NCI-H2227 (cell line): ENCODE measurements at regions not wholly inside any gene's neighbourhood (a gene's known extent, or its start where the extent isn't known, plus 50 kb on each side); places are given as distances from the start of the nearest gene placed in this dataset.
A peak's percentile ranks its signal among the peaks of the same experiment; 100 is the strongest.
"Not testable (repeated sequence)": the region's sequence is repeated elsewhere in the genome, so short reads cannot be mapped to it uniquely, and the experiment has no call there.

Source experiments
- DNase-seq: peaks from one replicate; lab custom pipeline; 2025; ENCODE audit not compliant: unreplicated experiment; lab: John Stamatoyannopoulos, UW

DNA sequence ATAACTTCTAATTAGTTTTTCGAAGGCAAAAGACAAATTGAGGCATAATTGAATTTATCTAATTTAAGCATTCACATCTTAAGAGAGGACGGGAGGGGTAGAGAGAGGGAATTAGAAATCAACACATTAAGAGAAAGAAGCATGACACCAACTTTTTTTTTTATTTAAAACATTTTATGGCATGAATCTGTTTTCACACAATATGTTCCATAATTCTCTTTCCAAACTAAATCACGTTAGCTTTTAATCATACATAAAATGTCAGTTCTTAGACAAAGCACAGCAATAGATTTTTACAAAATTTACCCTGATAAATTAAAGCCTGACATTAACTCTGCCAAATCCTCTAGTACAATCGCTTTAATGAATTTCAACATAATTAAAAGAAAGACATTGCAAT lies 600.8 kb upstream of the ROBO1 start:
- no peak for DNase-seq

DNA sequence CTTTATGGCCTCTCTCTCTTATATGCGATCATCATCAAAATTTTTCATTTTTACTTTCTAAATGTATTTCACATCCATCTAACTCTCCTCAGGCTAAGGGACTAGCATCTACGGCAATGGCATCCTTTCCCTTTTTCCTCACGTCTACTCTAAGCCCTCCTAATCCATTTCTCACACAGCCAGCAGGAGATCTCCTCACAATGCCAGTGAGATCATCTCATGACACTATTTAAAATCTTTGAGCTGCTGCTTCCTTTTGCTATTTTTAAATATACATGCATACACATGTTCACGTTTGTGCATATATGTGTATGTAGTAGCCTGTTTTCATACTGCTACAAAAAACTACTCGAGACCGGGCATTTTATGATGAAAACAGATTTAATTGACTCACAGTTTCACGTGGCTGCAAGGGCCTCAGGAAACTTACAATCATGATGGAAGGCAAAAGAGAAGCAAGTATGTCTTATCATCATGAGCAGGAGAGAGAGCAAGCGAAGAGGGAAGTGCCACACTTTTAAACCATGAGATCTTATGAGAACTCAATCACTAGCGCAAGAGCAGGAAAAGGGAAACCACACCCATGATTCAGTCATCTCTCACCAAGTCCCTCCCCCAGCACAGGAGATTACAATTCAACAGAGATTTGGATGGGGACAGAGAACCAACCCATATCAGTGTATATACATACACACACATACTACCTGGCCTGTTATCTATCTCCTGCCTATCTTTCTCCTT lies 599.2 kb upstream of the ROBO1 start:
- no peak for DNase-seq

- DNase-seq, result no peak
Measured at GRCh38 chr3:80357761-80358160, 590.0 kb upstream of the ROBO1 start.

DNA sequence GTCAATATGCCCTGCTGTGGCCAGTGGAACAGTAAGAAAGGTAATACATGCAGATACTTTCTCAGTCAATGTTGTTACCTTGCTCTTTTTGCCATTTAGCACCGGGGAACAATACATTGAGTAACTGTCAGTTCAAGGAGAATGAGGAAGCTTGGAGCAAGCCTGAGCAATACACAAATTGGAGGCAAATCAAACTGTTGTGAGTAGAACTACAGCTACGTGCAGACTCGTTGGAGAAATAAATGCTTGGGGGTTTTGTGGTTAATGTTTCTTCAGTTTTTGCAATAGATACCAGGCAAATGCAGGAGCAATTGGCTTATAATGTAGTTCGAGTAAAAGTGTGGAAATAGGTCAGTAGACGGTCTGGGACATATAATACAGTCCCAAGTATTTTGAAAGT lies 587.3 kb upstream of the ROBO1 start:
- DNase-seq, result no peak

GRCh38 chr3:80351201-80351600 lies 583.4 kb upstream of the ROBO1 start:
- DNase-seq, result no peak

DNA sequence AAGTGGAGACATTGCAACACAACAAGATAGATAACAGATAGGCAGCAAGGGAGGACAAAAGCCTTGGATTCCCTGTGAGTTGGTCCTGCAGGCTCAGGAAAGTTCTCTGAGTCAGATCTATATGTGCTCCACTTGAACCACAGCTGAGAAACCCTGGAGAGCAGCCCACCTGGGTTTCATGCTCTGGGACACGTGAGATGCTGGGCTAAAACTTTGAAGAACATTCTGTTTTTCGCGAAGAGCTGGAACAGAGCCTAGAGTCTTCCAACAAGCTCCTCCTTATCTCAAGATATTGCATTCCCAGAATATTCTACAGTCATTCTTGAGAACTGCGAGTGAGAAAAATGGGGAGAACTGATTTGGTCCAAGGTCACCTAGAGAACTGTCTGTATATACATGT lies 583.0 kb upstream of the ROBO1 start:
- DNase-seq, result no peak

- no peak for DNase-seq
Measured at GRCh38 chr3:80338366-80338765, 570.6 kb upstream of the ROBO1 start.

DNA sequence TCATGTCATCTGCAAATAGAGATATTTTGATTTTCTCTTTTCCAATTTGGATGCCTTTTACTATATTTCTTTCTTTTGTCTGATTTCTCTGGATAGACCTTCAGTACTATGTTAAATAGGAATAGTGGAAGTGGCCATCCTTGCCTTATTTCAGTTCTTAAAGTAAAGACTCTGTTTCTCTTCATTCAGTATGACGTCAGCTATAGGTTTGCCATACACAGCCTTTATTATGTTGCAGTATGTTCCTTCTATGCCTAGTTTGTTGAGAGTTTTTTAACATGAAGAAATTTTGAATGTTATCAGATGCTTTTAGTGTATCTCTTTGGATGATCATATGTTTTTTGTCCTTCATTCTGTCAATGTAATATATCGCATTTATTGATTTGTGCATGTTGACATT lies 566.7 kb upstream of the ROBO1 start:
- no peak for DNase-seq

DNA sequence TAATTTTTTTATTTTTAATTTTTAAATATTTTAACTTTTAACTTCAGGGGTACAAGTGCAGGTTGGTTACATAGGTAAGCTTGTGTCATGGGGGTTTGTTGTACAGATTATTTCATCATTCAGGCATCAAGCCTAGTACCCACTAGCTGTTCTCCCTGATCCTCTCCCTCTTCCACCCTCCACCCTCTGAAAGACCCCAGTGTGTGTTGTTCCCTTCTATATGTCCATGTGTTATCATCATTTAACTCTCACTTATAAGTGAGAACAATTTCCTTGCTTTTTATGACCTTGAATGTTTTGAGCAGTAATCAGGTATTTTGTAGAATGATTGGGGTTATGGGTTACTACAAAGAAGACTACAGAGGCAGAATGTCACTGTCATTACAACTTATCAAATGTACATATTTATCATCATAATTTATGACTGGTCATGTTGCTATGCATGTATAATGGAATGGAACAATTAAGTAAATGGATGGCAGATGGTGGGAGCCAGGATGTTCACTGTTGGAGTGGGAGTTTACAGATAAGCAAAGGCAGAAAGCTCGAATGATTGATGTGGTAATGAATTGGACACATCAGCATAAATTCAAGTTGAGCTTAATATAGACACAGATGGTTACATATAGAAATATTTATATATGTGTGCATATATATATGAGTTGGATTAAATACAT lies 563.8 kb upstream of the ROBO1 start:
- DNase-seq, result no peak

DNA sequence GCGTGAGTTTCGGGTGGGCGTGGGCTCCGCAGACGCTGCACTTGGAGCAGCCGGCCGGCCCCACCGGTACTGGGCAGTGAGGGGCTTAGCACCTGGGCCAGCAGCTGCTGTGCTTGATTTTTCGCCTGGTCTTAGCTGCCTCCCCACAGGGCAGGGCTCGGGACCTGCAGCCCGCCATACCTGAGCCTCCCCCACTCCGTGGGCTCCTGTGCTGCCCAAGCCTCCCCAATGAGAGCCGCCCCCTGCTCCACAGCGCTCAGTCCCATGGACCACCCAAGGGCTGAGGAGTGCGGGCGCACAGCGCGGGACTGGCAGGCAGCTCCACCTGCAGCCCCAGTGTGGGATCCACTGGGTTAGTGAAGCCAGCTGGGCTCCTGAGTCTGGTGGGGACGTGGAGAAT lies 546.7 kb upstream of the ROBO1 start:
- DNase-seq, result not testable (repeated sequence)

GRCh38 chr3:80308637-80309036 lies 540.8 kb upstream of the ROBO1 start:
- DNase-seq, result no peak

DNA sequence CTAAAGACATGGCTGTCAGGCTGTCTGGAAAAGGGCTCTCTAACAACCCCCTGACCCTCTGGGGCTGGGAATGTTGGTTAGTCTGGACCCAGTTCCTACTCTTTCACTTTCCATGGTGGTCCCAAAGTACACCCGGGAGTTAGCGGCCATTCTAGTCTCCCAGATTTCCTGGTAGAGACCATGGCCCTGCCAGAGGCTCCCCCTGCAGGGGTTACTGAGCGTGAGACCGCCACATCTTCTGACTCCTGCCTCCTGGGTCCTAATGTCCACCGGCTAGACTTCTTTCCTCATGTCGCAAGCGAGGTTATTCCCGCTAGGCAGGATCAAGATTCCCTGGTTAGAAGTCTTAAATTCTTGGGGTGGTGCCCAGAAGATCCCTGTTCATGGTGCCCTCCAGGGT lies 540.0 kb upstream of the ROBO1 start:
- DNase-seq, result no peak

GRCh38 chr3:80297720-80298119 lies 529.9 kb upstream of the ROBO1 start:
- DNase-seq, result no peak

GRCh38 chr3:80285388-80285787 lies 517.6 kb upstream of the ROBO1 start:
- DNase-seq, result no peak

GRCh38 chr3:80283783-80284182 lies 516.0 kb upstream of the ROBO1 start:
- no peak for DNase-seq

GRCh38 chr3:80278056-80278455 lies 510.3 kb upstream of the ROBO1 start:
- no peak for DNase-seq

DNA sequence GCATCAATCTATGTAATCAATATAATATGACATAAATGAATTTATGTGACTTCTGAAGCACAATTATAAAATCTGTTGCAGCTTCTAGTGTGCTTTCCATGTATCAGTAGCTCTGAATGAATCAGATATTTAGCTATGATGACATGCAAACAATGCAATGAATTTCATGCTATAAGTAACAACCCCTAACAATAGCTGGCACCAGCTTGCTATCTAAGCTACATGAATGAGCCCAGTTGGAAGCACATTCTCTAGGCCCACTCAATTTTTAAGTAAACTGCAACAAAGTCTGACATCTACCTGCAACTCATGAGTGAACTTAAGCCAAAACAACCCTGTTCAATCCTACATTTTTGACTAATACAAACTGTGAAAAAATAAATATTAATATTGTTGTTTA lies 507.3 kb upstream of the ROBO1 start:
- no peak for DNase-seq

DNA sequence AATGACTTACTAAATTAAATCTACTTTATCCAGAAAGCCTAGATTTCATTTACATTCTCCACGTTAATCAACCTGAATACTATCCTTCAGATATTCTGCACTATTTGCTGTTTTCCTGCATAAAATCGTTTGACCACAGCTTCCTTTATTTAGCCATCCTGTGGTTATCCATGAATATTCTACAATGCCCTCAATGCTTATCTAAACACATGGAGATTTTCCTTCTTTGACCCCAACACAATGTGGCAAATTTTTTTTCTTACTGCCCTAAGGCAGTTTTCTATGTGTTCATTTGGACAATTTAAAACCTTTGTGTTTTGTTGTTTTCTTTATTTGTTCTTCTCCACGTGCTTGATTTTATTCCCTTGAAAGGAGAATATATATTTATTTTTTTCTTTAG lies 495.5 kb upstream of the ROBO1 start:
- no peak for DNase-seq

GRCh38 chr3:80261082-80261481 lies 493.3 kb upstream of the ROBO1 start:
- DNase-seq, result peak; percentile 30

GRCh38 chr3:80259736-80260135 lies 491.9 kb upstream of the ROBO1 start:
- DNase-seq, result no peak

DNA sequence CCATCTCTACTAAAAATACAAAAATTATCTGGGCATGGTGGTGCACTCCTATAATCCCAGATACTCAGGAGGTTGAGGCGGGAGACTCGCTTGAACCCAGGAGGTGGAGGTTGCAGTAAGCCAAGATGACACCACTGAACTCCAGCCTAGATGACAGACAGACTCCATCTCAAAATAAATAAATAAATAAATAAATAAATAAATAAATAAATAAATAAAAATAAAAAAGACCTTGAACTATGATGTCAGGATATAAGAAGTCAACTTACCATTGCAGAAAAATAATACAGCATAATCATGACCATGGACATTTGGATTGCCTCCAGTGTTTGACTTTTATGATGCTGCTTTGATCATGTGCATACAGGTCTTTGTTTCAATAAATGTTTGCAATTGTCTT lies 484.3 kb upstream of the ROBO1 start:
- no peak for DNase-seq

DNA sequence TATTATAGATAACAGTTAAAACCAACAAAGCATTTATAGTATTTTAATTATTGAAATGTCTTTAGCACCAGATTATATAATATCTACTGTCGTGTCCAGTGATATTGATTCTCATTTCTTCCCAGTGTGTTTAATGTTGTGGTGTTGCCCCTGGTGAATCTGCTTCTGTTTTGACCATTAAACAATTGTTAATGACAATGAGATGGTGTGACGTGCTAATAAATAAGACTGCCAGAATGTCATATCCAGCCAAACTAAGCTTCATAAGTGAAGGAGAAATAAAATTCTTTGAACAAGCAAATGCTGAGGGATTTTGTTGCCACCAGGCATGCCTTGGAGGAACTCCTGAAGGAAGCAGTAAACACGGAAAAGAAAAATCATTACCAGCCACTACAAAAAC lies 480.0 kb upstream of the ROBO1 start:
- DNase-seq, result no peak

GRCh38 chr3:80244390-80244789 lies 476.6 kb upstream of the ROBO1 start:
- no peak for DNase-seq
